WTC11 (cell line): ENCODE measurements at regions not wholly inside any gene's neighbourhood (a gene's known extent, or its start where the extent isn't known, plus 50 kb on each side); places are given as distances from the start of the nearest gene placed in this dataset.

ENCODE experiments used
- ATAC-seq: fragments of 200-7000 bp; cut with Tn5 transposase; 2 replicates; pipeline ENCODE4 v1.10.0; 2021; ENCODE audit warnings: mild to moderate bottlenecking, moderate library complexity
- CTCF ChIA-PET: fragments of 300-600 bp; sonication (Branson Sonifier 250); formaldehyde crosslinking; loops from one replicate; lab custom pipeline; 2021; ENCODE audit warnings: antibody characterized with exemption; lab: Charles Lee
- POLR2A ChIA-PET: fragments of 350-600 bp; sonication (Branson Sonifier 250); formaldehyde crosslinking; loops from one replicate; lab custom pipeline; 2021; ENCODE audit warnings: antibody characterized with exemption; lab: Charles Lee
- DNase-seq: peaks from one replicate; pipeline ENCODE4 v3.0.0; 2021; ENCODE audit warnings: low spot score
- H3K27ac Mint-ChIP-seq: 2 replicates; pipeline ENCODE4 v1.8.0; 2021; ENCODE audit warnings: mixed read lengths
- H3K27me3 Mint-ChIP-seq: 2 replicates; pipeline ENCODE4 v1.8.0; 2021; ENCODE audit warnings: low read depth, mild to moderate bottlenecking, moderate library complexity, mixed read lengths
- H3K36me3 Mint-ChIP-seq: 2 replicates; pipeline ENCODE4 v1.8.0; 2021; ENCODE audit warnings: mixed read lengths
- H3K4me1 Mint-ChIP-seq: 2 replicates; pipeline ENCODE4 v1.8.0; 2022; ENCODE audit warnings: mixed read lengths
- H3K4me3 Mint-ChIP-seq: 2 replicates; pipeline ENCODE4 v1.8.0; 2021; ENCODE audit warnings: mild to moderate bottlenecking, moderate library complexity, mixed read lengths
- H3K9me3 Mint-ChIP-seq: 2 replicates; pipeline ENCODE4 v1.8.0; 2021; ENCODE audit warnings: mixed read lengths
- CREB1 ChIP-seq: sonication (generic); formaldehyde crosslinking; IDR thresholded peaks from 2 replicates; pipeline ENCODE4 v1.8.0; 2023; ENCODE audit warnings: mild to moderate bottlenecking, missing genetic modification reagents
- CREM ChIP-seq: sonication (generic); formaldehyde crosslinking; IDR thresholded peaks from 2 replicates; pipeline ENCODE4 v1.8.1; 2022; ENCODE audit warnings: mild to moderate bottlenecking, missing genetic modification reagents, moderate library complexity
- ELF4 ChIP-seq: sonication (generic); formaldehyde crosslinking; IDR thresholded peaks from 2 replicates; pipeline ENCODE4 v1.8.1; 2022; ENCODE audit warnings: low read depth, mild to moderate bottlenecking, moderate library complexity, missing genetic modification reagents
- GABPB1 ChIP-seq: sonication (generic); formaldehyde crosslinking; IDR thresholded peaks from 2 replicates; pipeline ENCODE4 v1.8.1; 2023; ENCODE audit warnings: mild to moderate bottlenecking, missing genetic modification reagents
- IRF2 ChIP-seq: sonication (generic); formaldehyde crosslinking; IDR thresholded peaks from 2 replicates; pipeline ENCODE4 v1.8.0; 2022; ENCODE audit warnings: low read depth, missing genetic modification reagents, borderline replicate concordance
- KAT7 ChIP-seq: sonication (generic); formaldehyde crosslinking; IDR thresholded peaks from 2 replicates; pipeline ENCODE4 v1.8.1; 2023; ENCODE audit warnings: missing genetic modification reagents, mild to moderate bottlenecking, borderline replicate concordance
- MYBL2 ChIP-seq: sonication (generic); formaldehyde crosslinking; IDR thresholded peaks from 2 replicates; pipeline ENCODE4 v1.8.1; 2023; ENCODE audit warnings: mild to moderate bottlenecking, moderate library complexity, missing genetic modification reagents
- NFE2L1 ChIP-seq: sonication (generic); formaldehyde crosslinking; IDR thresholded peaks from 2 replicates; pipeline ENCODE4 v1.8.1; 2023; ENCODE audit warnings: missing genetic modification reagents
- NFYB ChIP-seq: sonication (generic); formaldehyde crosslinking; conservative IDR thresholded peaks from 2 replicates; pipeline ENCODE4 v1.8.0; 2022; ENCODE audit warnings: low read depth, missing genetic modification reagents
- NR3C1 ChIP-seq: sonication (generic); formaldehyde crosslinking; conservative IDR thresholded peaks from 2 replicates; pipeline ENCODE4 v1.8.1; 2023; ENCODE audit warnings: low read depth, mild to moderate bottlenecking, missing genetic modification reagents
- PRDM15 ChIP-seq: sonication (generic); formaldehyde crosslinking; IDR thresholded peaks from 2 replicates; pipeline ENCODE4 v1.8.0; 2022; ENCODE audit warnings: missing genetic modification reagents
- SMAD3 ChIP-seq: sonication (generic); formaldehyde crosslinking; IDR thresholded peaks from 2 replicates; pipeline ENCODE4 v1.8.0; 2022; ENCODE audit warnings: missing genetic modification reagents, mild to moderate bottlenecking, borderline replicate concordance
- SOX15 ChIP-seq: fragments of 250-450 bp; sonication (Bioruptor Pico); IDR thresholded peaks from 2 replicates; pipeline ENCODE4 v1.9.0; 2021; ENCODE audit warnings: mild to moderate bottlenecking
- TEAD1 ChIP-seq: sonication (generic); formaldehyde crosslinking; IDR thresholded peaks from 2 replicates; pipeline ENCODE4 v1.8.0; 2022; ENCODE audit warnings: mild to moderate bottlenecking, missing genetic modification reagents
- TEAD4 ChIP-seq: sonication (generic); formaldehyde crosslinking; IDR thresholded peaks from 2 replicates; pipeline ENCODE4 v1.8.0; 2022; ENCODE audit warnings: mild to moderate bottlenecking, missing genetic modification reagents
- TP53 ChIP-seq: sonication (generic); formaldehyde crosslinking; IDR thresholded peaks from 2 replicates; pipeline ENCODE4 v1.8.1; 2023; ENCODE audit warnings: mild to moderate bottlenecking, missing genetic modification reagents
- USF1 ChIP-seq: sonication (generic); formaldehyde crosslinking; IDR thresholded peaks from 2 replicates; pipeline ENCODE4 v1.8.0; 2022; ENCODE audit warnings: mild to moderate bottlenecking, missing genetic modification reagents
- ZNF138 ChIP-seq: sonication (generic); formaldehyde crosslinking; conservative IDR thresholded peaks from 2 replicates; pipeline ENCODE4 v1.8.1; 2022; ENCODE audit warnings: mild to moderate bottlenecking, moderate library complexity, missing genetic modification reagents
- ZNF219 ChIP-seq: sonication (generic); formaldehyde crosslinking; IDR thresholded peaks from 2 replicates; pipeline ENCODE4 v1.8.0; 2023; ENCODE audit warnings: missing genetic modification reagents, mild to moderate bottlenecking, borderline replicate concordance
- ZNF416 ChIP-seq: fragments of 250-450 bp; sonication (Bioruptor Pico); IDR thresholded peaks from 2 replicates; pipeline ENCODE4 v1.9.0; 2021; ENCODE audit warnings: mild to moderate bottlenecking, inconsistent platforms
- ZNF671 ChIP-seq: fragments of 250-450 bp; sonication (Bioruptor Pico); IDR thresholded peaks from 2 replicates; pipeline ENCODE4 v1.8.0; 2021; ENCODE audit warnings: mild to moderate bottlenecking
- TF ChIP-seq, protein P1 (sequence below): sonication (generic); formaldehyde crosslinking; IDR thresholded peaks from 2 replicates; pipeline ENCODE4 v1.8.0; 2022; ENCODE audit warnings: mild to moderate bottlenecking, missing genetic modification reagents
- TF ChIP-seq, protein P2 (sequence below): sonication (generic); formaldehyde crosslinking; IDR thresholded peaks from 2 replicates; pipeline ENCODE4 v1.8.0; 2023; ENCODE audit warnings: mild to moderate bottlenecking, missing genetic modification reagents
- TF ChIP-seq, protein P3 (sequence below): sonication (generic); formaldehyde crosslinking; IDR thresholded peaks from 2 replicates; pipeline ENCODE4 v1.8.1; 2023; ENCODE audit warnings: mild to moderate bottlenecking, missing genetic modification reagents, moderate library complexity
- TF ChIP-seq, protein P4 (sequence below): sonication (generic); formaldehyde crosslinking; IDR thresholded peaks from 2 replicates; pipeline ENCODE4 v1.8.1; 2022; ENCODE audit warnings: low read depth, missing genetic modification reagents, borderline replicate concordance

DNA sequence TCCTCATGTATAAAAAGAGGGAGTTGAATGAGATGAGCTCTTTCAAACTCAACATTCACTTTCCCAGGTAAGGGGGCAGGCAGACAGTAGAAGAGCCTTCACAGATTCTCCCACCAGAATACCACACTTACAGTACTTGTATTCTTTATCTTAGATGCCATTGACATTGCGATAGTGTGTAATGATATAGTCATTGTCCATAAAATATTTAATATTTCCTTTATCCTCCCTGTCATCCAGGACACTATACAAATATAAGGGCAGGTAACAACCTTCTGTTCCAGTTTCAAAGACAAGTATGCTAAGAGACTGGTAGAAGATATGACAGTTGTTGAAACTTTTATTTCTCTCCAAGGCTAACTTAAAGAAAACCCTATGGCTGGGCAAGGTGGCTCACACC is 56.5 kb upstream of the MTF2 start (continued):
- TF ChIP-seq, protein P1, sequence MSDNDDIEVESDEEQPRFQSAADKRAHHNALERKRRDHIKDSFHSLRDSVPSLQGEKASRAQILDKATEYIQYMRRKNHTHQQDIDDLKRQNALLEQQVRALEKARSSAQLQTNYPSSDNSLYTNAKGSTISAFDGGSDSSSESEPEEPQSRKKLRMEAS (CRISPR knock-in tag) = no peak
- TF ChIP-seq NFYB (CRISPR knock-in tag) = no peak

GRCh38 chr1:93023281-93023680 is 55.8 kb upstream of the MTF2 start:
- Mint-ChIP-seq H3K27me3 (no peaks in the 10 kb centered on the region), H3K27ac (no peak overlapping the region), H3K36me3 (no peaks in the 10 kb centered on the region)
- ATAC-seq = no peak
- CTCF ChIA-PET = interaction anchor here (0.6 to 2.5 kb wide), 4 partner anchors 23 to 63 kb away, joined by 3 to 22 read pairs (median 4); no protein-coding TSS in a partner anchor
- TF ChIP-seq KAT7 (CRISPR knock-in tag) = no peak
- TF ChIP-seq, protein P2, sequence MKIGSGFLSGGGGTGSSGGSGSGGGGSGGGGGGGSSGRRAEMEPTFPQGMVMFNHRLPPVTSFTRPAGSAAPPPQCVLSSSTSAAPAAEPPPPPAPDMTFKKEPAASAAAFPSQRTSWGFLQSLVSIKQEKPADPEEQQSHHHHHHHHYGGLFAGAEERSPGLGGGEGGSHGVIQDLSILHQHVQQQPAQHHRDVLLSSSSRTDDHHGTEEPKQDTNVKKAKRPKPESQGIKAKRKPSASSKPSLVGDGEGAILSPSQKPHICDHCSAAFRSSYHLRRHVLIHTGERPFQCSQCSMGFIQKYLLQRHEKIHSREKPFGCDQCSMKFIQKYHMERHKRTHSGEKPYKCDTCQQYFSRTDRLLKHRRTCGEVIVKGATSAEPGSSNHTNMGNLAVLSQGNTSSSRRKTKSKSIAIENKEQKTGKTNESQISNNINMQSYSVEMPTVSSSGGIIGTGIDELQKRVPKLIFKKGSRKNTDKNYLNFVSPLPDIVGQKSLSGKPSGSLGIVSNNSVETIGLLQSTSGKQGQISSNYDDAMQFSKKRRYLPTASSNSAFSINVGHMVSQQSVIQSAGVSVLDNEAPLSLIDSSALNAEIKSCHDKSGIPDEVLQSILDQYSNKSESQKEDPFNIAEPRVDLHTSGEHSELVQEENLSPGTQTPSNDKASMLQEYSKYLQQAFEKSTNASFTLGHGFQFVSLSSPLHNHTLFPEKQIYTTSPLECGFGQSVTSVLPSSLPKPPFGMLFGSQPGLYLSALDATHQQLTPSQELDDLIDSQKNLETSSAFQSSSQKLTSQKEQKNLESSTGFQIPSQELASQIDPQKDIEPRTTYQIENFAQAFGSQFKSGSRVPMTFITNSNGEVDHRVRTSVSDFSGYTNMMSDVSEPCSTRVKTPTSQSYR = no peak
- TF ChIP-seq NFE2L1 (CRISPR knock-in tag) = no peak
- TF ChIP-seq ZNF138 (CRISPR knock-in tag) = no peak
- no peak for TF ChIP-seq TEAD1 (CRISPR knock-in tag)
- TF ChIP-seq ZNF671 (CRISPR knock-in tag) = no peak
- no peak for TF ChIP-seq TP53
- no peak for TF ChIP-seq USF1
- TF ChIP-seq, protein P3, sequence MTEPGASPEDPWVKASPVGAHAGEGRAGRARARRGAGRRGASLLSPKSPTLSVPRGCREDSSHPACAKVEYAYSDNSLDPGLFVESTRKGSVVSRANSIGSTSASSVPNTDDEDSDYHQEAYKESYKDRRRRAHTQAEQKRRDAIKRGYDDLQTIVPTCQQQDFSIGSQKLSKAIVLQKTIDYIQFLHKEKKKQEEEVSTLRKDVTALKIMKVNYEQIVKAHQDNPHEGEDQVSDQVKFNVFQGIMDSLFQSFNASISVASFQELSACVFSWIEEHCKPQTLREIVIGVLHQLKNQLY (CRISPR knock-in tag) = no peak
- TF ChIP-seq IRF2 = no peak
- no peak for TF ChIP-seq SOX15
- no peak for TF ChIP-seq SMAD3 (CRISPR knock-in tag)
- no peak for TF ChIP-seq NR3C1
- TF ChIP-seq, all 79 proteins: peak for 0
- peaks cover 8% of the 10 kb centered on the region for H3K4me1 Mint-ChIP-seq
- H3K9me3 Mint-ChIP-seq = peaks cover 4% of the 10 kb centered on the region
- no peak overlapping the region for H3K4me3 Mint-ChIP-seq
- POLR2A ChIA-PET = no interaction called here
- no peak for DNase-seq

DNA sequence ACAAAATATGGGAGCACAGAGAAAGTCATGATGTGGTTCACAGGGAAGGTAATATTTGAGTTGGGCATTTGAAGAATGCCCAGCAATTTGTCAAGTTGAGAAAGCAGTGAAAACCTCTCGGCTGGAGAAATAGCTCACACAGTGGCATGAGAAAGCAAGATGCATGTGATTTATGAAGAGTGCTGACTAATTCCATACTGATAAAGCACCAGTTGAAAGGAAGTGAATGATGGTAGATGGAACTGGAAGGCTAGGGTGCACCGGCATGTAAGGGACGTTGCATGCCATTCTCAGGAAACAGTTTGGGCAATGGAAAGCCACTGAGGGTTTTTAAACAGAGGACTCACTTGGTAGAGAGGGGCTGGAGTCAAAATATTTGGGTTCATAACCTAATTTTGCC is 53.5 kb upstream of the MTF2 start:
- H3K4me3 Mint-ChIP-seq = no peak overlapping the region
- H3K9me3 Mint-ChIP-seq = peaks cover 4% of the 10 kb centered on the region
- no peaks in the 10 kb centered on the region for H3K27me3 Mint-ChIP-seq
- no peaks in the 10 kb centered on the region for H3K36me3 Mint-ChIP-seq
- peaks cover 8% of the 10 kb centered on the region for H3K4me1 Mint-ChIP-seq
- TF ChIP-seq ZNF416 (CRISPR knock-in tag) (no peak), ZNF219 (no peak), TEAD1 (CRISPR knock-in tag) (no peak), IRF2 (no peak), ELF4 (CRISPR knock-in tag) (no peak)
- CTCF ChIA-PET = interaction anchor here (1.5 kb wide), 1 partner anchor 37 kb away, joined by 4 read pairs; no protein-coding TSS in a partner anchor
- no peak for DNase-seq
- no peak for ATAC-seq
- POLR2A ChIA-PET = no interaction called here
- no peak overlapping the region for H3K27ac Mint-ChIP-seq

GRCh38 chr1:93028542-93028941 is 50.5 kb upstream of the MTF2 start:
- Mint-ChIP-seq H3K4me1 (peaks cover 5% of the 10 kb centered on the region; the same call in 1 of the 2 replicates), H3K27me3 (no peaks in the 10 kb centered on the region), H3K36me3 (no peaks in the 10 kb centered on the region), H3K27ac (no peak overlapping the region), H3K9me3 (peaks cover 4% of the 10 kb centered on the region), H3K4me3 (no peak overlapping the region)
- ChIA-PET POLR2A (no interaction called here), CTCF (no interaction called here)
- no peak for DNase-seq
- ATAC-seq = no peak
- TF ChIP-seq MYBL2 (CRISPR knock-in tag) (no peak), CREM (CRISPR knock-in tag) (no peak), TEAD1 (CRISPR knock-in tag) (no peak), TEAD4 (CRISPR knock-in tag) (no peak), PRDM15 (CRISPR knock-in tag) (no peak), CREB1 (no peak), GABPB1 (CRISPR knock-in tag) (no peak)
- TF ChIP-seq, protein P4, sequence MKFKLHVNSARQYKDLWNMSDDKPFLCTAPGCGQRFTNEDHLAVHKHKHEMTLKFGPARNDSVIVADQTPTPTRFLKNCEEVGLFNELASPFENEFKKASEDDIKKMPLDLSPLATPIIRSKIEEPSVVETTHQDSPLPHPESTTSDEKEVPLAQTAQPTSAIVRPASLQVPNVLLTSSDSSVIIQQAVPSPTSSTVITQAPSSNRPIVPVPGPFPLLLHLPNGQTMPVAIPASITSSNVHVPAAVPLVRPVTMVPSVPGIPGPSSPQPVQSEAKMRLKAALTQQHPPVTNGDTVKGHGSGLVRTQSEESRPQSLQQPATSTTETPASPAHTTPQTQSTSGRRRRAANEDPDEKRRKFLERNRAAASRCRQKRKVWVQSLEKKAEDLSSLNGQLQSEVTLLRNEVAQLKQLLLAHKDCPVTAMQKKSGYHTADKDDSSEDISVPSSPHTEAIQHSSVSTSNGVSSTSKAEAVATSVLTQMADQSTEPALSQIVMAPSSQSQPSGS (CRISPR knock-in tag) = no peak
